GM13976 (cell line): ENCODE measurements at regions not wholly inside any gene's neighbourhood (a gene's known extent, or its start where the extent isn't known, plus 50 kb on each side); places are given as distances from the start of the nearest gene placed in this dataset.

Experiments
- DNase-seq: peaks from one replicate; pipeline ENCODE4 v3.0.0; 2012; ENCODE audit warnings: low spot score
- CTCF ChIP-seq: IDR thresholded peaks from 2 replicates; pipeline ENCODE4 v1.5.1; 2012; ENCODE audit warnings: borderline replicate concordance, mild to moderate bottlenecking; ENCODE audit not compliant: insufficient read depth; ENCODE audit errors: extremely low read depth, missing control alignments, control extremely low read depth
- in situ Hi-C: fragments of 300-500 bp; cut with MboI; formaldehyde crosslinking; loops from one replicate; pipeline ENCODE4 v1.12.0; 2022; ENCODE audit warnings: low sequenced_read_pairs, mixed read lengths, inconsistent platforms; ENCODE audit not compliant: unreplicated experiment

- TF ChIP-seq CTCF: no peak
- in situ Hi-C loops: no loop called here
- DNase-seq: no peak
Measured at GRCh38 chr4:123871341-123871740, 474.7 kb downstream of the SPRY1 start.

- DNase-seq: no peak
- no peak for TF ChIP-seq CTCF
- in situ Hi-C loops: no loop called here
Measured at GRCh38 chr4:123874063-123874462, 477.5 kb downstream of the SPRY1 start.

- in situ Hi-C loops: no loop called here
- TF ChIP-seq CTCF: no peak
- DNase-seq: no peak
Measured at GRCh38 chr4:123876143-123876542, 479.5 kb downstream of the SPRY1 start.

- DNase-seq: no peak
- in situ Hi-C loops: no loop called here
- no peak for TF ChIP-seq CTCF
Measured at GRCh38 chr4:123876671-123877101, 480.1 kb downstream of the SPRY1 start.

- DNase-seq: no peak
- in situ Hi-C loops: no loop called here
- no peak for TF ChIP-seq CTCF
Measured at GRCh38 chr4:123877551-123877950, 481.0 kb downstream of the SPRY1 start.

GRCh38 chr4:123878976-123879375 is 482.4 kb downstream of the SPRY1 start:
- TF ChIP-seq CTCF: no peak
- in situ Hi-C loops: no loop called here
- no peak for DNase-seq

GRCh38 chr4:123880631-123881030 is 484.0 kb downstream of the SPRY1 start:
- no peak for TF ChIP-seq CTCF
- in situ Hi-C loops: no loop called here
- DNase-seq: no peak
